Activated CD4-positive, alpha-beta T cell treated with anti-CD3 and anti-CD28 coated beads, Interleukin-2, amount 10 ng/mL, durations not matched to agents 24 days and 14 days (primary cell): ENCODE measurements at regions not wholly inside any gene's neighbourhood (a gene's known extent, or its start where the extent isn't known, plus 50 kb on each side); places are given as distances from the start of the nearest gene placed in this dataset.
A peak's percentile ranks its signal among the peaks of the same experiment; 100 is the strongest.

Experiments
- DNase-seq: peaks from one replicate; pipeline ENCODE4 v3.0.0; 2022
- H3K27ac Mint-ChIP-seq: one replicate; pipeline ENCODE4 v1.8.0; 2022; ENCODE audit warnings: mild to moderate bottlenecking, mixed read lengths
- H3K27me3 Mint-ChIP-seq: one replicate; pipeline ENCODE4 v1.8.0; 2022; ENCODE audit warnings: mixed read lengths
- H3K36me3 Mint-ChIP-seq: one replicate; pipeline ENCODE4 v1.8.0; 2022; ENCODE audit warnings: low read depth, mild to moderate bottlenecking, mixed read lengths
- H3K4me1 Mint-ChIP-seq: one replicate; pipeline ENCODE4 v1.8.0; 2021; ENCODE audit warnings: mixed read lengths
- H3K4me3 Mint-ChIP-seq: one replicate; pipeline ENCODE4 v1.8.0; 2022; ENCODE audit warnings: mild to moderate bottlenecking, moderate library complexity, mixed read lengths
- H3K9me3 Mint-ChIP-seq: one replicate; pipeline ENCODE4 v1.8.0; 2021; ENCODE audit warnings: mixed read lengths
- intact Hi-C: fragments of 100-400 bp; cut with micrococcal nuclease; formaldehyde crosslinking; loops from one replicate; pipeline ENCODE4 v1.15.1; 2023

DNA sequence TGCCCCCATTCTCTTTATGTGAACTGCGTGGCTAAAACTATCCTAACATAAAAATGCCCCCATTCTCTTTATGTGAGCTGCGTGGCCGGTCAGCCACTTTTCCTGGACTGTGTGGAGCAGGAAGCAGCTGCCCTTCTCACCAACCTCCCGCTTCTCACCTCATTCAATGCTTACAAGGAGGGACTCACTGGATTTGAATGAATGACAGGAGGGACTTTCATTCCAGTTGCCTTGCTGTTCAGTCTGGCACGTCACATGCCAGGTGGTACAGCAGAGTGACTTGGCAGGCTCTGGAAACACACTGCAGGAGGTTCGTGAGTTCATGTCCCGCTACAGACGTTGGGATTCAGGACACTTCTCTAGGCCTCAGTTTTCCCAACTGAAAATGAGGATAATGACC, 60.2 kb upstream of the NFIL3 start:
- DNase-seq = peak; percentile 45
- H3K27me3 Mint-ChIP-seq = peaks cover 9% of the 10 kb centered on the region
- H3K36me3 Mint-ChIP-seq = no peaks in the 10 kb centered on the region
- no peak overlapping the region for H3K27ac Mint-ChIP-seq
- no peaks in the 10 kb centered on the region for H3K9me3 Mint-ChIP-seq
- H3K4me3 Mint-ChIP-seq = no peak overlapping the region
- no peaks in the 10 kb centered on the region for H3K4me1 Mint-ChIP-seq
- intact Hi-C loops = no loop called here

DNA sequence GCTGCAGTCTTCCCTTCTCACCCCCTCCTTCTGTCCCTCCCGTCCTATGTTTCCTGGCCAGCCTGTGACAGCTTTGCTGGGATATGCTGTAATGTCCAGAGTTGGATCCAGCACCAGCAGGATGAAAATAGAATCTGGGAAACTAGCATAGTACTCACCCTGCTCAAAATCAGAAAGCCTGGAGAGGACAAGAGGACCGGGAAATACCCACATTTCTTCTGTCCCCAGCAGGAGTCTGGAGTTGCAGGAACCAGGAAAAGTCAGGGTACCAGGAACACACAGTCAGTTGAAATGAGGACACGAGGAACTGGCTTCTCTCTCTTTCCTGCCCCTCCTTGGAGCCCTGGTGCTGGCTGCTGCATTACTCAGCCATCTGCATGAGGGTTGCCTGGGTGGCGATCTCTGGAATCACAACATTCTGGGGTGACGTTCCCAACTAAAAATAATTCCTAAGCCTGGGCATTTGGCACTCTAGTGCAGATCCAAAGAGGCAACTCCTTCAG, 59.6 kb upstream of the NFIL3 start:
- H3K27me3 Mint-ChIP-seq = peaks cover 14% of the 10 kb centered on the region
- peak; percentile 44 for DNase-seq
- intact Hi-C loops = no loop called here
- no peak overlapping the region for H3K27ac Mint-ChIP-seq
- H3K4me1 Mint-ChIP-seq = no peaks in the 10 kb centered on the region
- no peak overlapping the region for H3K4me3 Mint-ChIP-seq
- H3K36me3 Mint-ChIP-seq = no peaks in the 10 kb centered on the region
- no peaks in the 10 kb centered on the region for H3K9me3 Mint-ChIP-seq

GRCh38 chr9:91481972-91482371, 58.3 kb upstream of the NFIL3 start:
- H3K4me3 Mint-ChIP-seq = no peak overlapping the region
- H3K9me3 Mint-ChIP-seq = no peaks in the 10 kb centered on the region
- DNase-seq = peak; percentile 6
- intact Hi-C loops = no loop called here
- peaks cover 24% of the 10 kb centered on the region for H3K27me3 Mint-ChIP-seq
- no peaks in the 10 kb centered on the region for H3K36me3 Mint-ChIP-seq
- no peaks in the 10 kb centered on the region for H3K4me1 Mint-ChIP-seq
- no peak overlapping the region for H3K27ac Mint-ChIP-seq

DNA sequence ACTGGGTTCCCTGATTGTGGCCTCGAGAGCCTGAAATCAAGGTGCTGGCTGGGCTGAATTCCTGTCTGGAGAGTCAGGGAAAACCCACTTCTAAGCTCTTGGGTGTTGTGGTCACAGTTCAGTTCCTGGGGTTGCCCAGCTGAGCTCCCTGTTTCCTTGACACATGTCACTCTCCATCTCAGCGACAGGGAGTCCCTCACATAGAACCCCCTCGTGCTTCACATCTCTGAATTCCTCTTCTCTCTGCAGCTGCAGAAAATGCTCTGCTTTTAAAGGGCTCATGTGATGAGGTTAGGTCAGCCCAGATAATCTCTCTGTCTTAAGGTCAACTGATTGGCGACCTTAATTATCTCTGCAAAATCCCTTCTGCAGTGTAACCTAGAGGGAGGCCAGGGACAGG, 53.5 kb upstream of the NFIL3 start:
- H3K4me1 Mint-ChIP-seq = no peaks in the 10 kb centered on the region
- peaks cover 39% of the 10 kb centered on the region for H3K27me3 Mint-ChIP-seq
- DNase-seq = peak; percentile 47

GRCh38 chr9:91474656-91475055, 51.0 kb upstream of the NFIL3 start:
- Mint-ChIP-seq H3K27me3 (peaks cover 45% of the 10 kb centered on the region), H3K27ac (no peak overlapping the region), H3K36me3 (no peaks in the 10 kb centered on the region), H3K4me3 (no peak overlapping the region), H3K4me1 (no peaks in the 10 kb centered on the region), H3K9me3 (peaks cover 15% of the 10 kb centered on the region)
- intact Hi-C loops = no loop called here
- DNase-seq = no peak

More for the DNA sequence above, 53.5 kb upstream of the NFIL3 start:
- Mint-ChIP-seq H3K27ac (no peak overlapping the region), H3K36me3 (no peaks in the 10 kb centered on the region), H3K9me3 (peaks cover 8% of the 10 kb centered on the region), H3K4me3 (no peak overlapping the region)
- intact Hi-C loops = no loop called here
